ENCODE measurements at regions not wholly inside any gene's neighbourhood (a gene's known extent, or its start where the extent isn't known, plus 50 kb on each side); places are given as distances from the start of the nearest gene placed in this dataset.
A peak's percentile ranks its signal among the peaks of the same experiment; 100 is the strongest.
"Not testable (repeated sequence)": the region's sequence is repeated elsewhere in the genome, so short reads cannot be mapped to it uniquely, and the experiment has no call there.

GRCh38 chr5:8676695-8677094 is 807.7 kb downstream of the MTRR start:
- no peak for DNase-seq

- DNase-seq = no peak
Observed at GRCh38 chr5:8682381-8682780, 813.4 kb downstream of the MTRR start.

- DNase-seq = peak; percentile 51
Observed at GRCh38 chr5:8683496-8683895, 814.5 kb downstream of the MTRR start.

GRCh38 chr5:8685704-8686103 is 816.8 kb downstream of the MTRR start:
- peak; percentile 16 for DNase-seq

- no peak for DNase-seq
Observed at GRCh38 chr5:8686707-8687106, 817.8 kb downstream of the MTRR start.

GRCh38 chr5:8689773-8690172 is 820.8 kb downstream of the MTRR start:
- no peak for DNase-seq

GRCh38 chr5:8691221-8691620 is 822.3 kb downstream of the MTRR start:
- no peak for DNase-seq

- no peak for DNase-seq
Observed at GRCh38 chr5:8693341-8693844, 824.4 kb downstream of the MTRR start.

- DNase-seq = no peak
Observed at GRCh38 chr5:8694545-8694944, 825.6 kb downstream of the MTRR start.

- no peak for DNase-seq
Observed at GRCh38 chr5:8695902-8696845, 827.2 kb downstream of the MTRR start.

- no peak for DNase-seq
Observed at GRCh38 chr5:8700222-8700621, 831.3 kb downstream of the MTRR start.

GRCh38 chr5:8700671-8701070 is 831.7 kb downstream of the MTRR start:
- no peak for DNase-seq

GRCh38 chr5:8701251-8701650 is 832.3 kb downstream of the MTRR start:
- DNase-seq = no peak

GRCh38 chr5:8710426-8710930 is 835.4 kb downstream of the SEMA5A start:
- DNase-seq = no peak

GRCh38 chr5:8714198-8714597 is 831.7 kb downstream of the SEMA5A start:
- no peak for DNase-seq

- no peak for DNase-seq
Observed at GRCh38 chr5:8714861-8715260, 831.0 kb downstream of the SEMA5A start.

GRCh38 chr5:8719796-8720195 is 826.1 kb downstream of the SEMA5A start:
- DNase-seq = no peak

- DNase-seq = no peak
Observed at GRCh38 chr5:8720506-8720905, 825.4 kb downstream of the SEMA5A start.

GRCh38 chr5:8721536-8721935 is 824.3 kb downstream of the SEMA5A start:
- no peak for DNase-seq

GRCh38 chr5:8726383-8727036 is 819.4 kb downstream of the SEMA5A start:
- no peak for DNase-seq

GRCh38 chr5:8727396-8727795 is 818.5 kb downstream of the SEMA5A start:
- DNase-seq = no peak

GRCh38 chr5:8729437-8729836 is 816.4 kb downstream of the SEMA5A start:
- no peak for DNase-seq

GRCh38 chr5:8730194-8730593 is 815.7 kb downstream of the SEMA5A start:
- no peak for DNase-seq

- not testable (repeated sequence) for DNase-seq
Observed at GRCh38 chr5:8731110-8731509, 814.8 kb downstream of the SEMA5A start.
